ENCODE measurements at regions not wholly inside any gene's neighbourhood (a gene's known extent, or its start where the extent isn't known, plus 50 kb on each side); places are given as distances from the start of the nearest gene placed in this dataset.
"Not testable (repeated sequence)": the region's sequence is repeated elsewhere in the genome, so short reads cannot be mapped to it uniquely, and the experiment has no call there.

DNA sequence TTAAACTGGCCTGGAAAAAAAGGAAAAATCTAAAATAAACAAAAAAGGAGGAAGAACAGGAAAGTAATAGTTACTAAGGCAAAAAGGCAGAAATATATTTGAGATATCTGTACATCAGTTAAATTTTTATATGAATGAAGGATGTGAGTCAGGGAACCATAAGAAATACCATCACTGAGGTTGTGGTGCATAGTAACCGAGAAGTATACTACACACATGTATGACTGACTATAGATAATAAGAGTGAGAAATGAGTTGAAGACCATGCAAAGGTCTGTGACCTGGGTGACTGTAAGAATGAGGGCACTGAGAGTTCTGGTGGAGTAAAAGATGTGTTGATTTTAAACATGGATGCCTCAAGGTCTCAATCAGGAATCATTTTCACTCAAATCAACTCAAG is 220.6 kb upstream of the FAM241A start:
- ATAC-seq = no peak

DNA sequence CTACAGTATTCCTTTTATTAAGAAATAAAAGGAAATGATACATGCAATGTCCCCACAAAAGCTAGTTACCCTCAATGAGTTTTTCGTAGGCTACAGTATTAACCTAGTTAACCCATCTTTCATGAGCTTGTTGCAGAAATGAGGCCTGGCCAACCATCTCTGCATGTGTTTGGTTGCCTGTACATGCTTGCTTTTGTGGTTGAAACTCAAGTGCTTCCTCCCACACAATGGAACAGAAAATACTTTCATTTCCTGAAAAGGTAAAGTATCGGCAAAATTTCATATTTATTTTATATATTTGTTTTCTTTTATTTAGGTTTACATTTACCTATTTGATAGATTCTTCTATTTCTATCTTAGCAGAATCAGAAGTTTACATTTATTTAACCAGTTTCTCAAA is 214.6 kb upstream of the FAM241A start:
- no peak for ATAC-seq

DNA sequence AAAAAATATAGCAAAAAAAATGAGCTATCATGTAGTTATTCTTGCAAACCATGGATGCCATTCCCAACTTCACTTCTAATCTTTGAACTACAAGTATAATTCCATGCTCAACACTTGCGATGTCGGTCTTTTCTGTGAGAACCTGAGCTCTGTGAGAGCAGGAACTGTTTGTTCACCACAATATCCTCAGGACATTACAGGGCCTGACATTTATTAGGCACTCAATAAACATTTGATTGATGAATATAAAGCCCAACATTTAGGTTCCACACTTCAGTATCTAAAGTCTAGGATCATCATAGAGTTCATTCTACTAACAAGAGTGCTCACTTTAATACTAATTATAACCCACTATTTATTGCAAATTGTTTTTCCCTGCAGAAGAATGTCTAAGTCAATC is 211.6 kb upstream of the FAM241A start:
- no peak for ATAC-seq

DNA sequence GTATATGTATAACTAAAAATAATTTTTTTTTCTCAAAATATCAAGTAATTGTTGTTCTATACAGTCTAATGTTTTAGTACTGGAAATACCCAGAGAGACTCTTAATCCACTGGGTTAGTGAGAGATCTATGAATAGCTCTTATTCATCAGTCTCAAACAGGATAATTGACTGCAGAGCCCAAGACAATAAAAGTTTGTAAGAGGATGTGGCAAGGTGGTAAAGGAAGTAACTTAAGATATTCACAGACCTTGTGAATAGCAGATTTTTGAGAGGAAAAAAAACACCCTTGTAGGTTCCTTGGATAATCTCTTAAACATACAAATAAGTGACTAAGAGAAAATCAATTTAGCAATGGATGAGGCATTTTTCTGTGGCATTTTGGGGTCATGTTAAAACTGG is 210.9 kb upstream of the FAM241A start:
- peak; percentile 84 for ATAC-seq

DNA sequence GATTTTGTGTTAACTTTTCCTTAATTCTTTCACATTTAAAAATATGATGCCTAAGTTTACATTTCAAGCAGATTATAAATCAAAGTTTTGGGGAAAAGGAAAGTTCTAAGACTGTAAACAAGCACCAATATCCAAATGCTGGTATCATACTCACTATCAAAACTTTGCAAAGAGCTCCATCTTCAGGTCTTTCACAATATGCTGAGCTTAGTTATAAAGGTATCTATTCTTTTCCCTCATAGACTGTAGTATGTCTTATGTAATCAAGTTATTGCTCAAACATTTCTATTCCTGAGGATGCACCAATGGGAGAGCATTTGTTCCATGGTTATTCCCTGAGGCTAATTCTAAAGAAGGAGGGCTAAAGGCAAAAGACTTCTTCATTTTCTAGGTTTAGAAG is 207.9 kb upstream of the FAM241A start:
- peak; percentile 79 for ATAC-seq

DNA sequence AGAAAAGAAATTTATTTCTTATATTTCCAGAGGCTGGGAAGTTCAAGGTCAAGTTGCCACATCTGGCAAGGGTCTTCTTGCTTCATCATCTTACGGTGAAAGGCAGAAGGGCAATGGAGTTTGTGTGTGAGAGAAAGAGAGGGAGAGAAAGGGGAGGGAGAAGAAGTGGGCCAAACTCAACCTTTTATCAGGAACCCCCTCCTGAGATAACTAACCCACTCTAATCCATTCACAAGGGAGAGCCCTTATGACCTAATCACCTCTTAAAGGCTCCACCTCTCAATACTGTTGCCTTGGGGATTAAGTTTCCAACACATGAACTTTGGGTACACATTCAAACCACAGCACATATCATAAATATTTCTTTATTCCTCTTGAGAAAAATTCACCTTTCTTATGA is 203.3 kb upstream of the FAM241A start:
- no peak for ATAC-seq

DNA sequence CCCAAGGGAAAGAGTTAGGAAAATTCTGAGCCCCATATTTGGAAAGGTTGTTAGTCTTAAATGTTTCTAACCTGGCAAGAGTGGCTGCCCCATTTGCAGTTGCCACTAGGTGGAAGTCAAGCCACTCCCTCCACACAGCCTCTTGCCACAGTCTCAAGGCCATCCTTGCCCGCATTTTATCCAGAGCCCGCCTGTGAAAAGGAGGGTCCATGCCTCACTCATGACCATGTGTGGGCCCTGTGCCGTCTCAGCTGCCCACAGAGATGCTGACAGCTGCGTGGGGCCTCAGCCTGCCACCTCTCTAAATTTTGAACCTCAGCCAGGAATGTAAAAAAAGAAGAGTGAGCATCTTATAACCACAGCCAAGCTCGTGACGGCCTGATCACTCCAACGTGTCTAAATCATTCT is 201.5 kb upstream of the FAM241A start:
- ATAC-seq = peak; percentile 78

DNA sequence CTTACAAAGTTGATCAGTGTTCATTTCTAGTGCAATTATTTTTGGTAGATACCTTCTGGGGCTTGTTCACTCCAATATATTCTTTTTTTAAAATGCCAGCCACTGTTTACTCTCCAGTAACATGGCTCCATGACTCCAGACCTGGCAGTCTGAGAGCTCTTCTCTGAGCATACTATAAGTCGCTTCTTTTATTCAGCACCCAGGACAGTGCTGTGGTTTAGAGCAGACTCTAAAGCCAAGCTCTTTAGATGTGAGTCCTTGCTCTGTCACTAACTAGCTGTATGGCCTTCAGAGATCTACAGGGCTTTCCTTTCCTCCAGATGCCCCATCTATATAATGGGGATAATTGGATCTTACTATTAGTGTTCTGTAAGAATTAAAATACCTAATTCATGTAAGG is 200.2 kb upstream of the FAM241A start:
- ATAC-seq = peak; percentile 55

DNA sequence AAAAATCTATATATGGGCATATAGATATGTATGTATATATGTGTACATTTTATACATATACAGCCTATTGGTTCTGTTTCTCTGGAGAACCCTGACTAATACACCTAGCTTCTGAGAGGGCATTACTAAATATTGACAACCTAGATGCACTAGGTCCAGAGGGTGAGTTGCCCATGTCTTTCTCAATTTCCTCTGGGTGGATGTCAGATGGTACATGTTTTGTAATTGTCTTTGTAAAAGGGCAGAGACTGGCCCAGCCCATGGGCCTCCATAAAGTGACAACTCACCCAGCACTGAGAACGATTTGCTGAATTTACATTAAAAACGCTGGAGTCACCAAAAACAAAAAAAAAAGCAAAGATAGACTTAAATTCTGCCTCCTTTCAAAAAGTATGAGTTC is 198.5 kb upstream of the FAM241A start:
- ATAC-seq = no peak

DNA sequence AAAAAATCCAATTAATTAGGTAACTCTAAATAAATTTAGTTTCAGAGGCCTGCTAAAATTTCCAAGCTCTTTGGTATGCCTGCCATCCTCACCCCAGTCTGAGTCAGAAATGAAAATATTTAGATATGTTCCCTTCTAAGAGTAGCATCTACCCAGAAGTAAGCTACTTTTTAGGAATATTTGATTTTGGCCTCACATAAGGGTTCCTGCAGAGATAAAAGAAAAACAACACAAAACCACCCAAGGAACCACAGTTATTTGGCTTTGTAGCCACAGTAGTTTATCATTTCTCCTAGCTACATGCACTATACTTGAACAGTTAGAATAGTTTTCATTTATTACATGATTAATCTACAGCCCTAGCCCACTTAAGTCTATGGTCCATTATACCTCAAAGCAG is 192.6 kb upstream of the FAM241A start:
- no peak for ATAC-seq

DNA sequence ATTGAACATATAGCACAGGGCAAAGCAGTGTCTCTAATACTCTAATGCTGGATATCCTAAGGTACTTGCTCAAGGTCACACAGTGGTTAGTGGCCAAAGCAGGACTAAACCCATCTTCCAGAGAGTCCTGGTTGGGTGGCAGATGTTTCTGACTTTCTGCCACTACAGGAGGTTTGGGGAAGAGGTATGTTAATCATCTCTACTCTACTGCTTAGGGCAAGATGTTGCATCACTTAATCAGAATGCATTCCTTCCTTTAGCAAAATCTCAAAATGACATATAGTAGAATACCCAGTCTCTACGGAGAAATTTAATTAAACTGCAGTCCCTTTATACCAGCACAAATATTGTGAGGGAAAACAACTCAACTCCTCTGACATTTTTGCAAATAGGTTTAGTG is 190.7 kb upstream of the FAM241A start:
- ATAC-seq = no peak

DNA sequence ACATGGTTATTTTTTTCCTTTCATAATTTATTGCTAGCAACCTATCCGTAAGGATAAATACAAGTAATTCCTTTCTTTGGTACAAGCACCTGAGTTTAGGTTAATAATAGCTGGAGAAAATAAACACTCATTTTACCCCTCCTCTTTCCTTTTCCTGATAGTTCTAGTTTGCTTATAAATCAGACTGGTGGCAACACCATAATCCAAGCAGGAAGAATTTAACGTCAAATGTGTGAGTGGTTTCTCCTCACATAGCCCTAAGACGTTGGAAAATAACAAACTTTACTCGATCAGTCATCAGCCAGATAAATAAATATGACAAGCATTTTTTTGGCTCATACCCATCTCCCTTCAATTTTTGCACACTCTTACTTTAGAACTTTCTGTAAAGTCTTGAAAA is 190.3 kb upstream of the FAM241A start:
- no peak for ATAC-seq

DNA sequence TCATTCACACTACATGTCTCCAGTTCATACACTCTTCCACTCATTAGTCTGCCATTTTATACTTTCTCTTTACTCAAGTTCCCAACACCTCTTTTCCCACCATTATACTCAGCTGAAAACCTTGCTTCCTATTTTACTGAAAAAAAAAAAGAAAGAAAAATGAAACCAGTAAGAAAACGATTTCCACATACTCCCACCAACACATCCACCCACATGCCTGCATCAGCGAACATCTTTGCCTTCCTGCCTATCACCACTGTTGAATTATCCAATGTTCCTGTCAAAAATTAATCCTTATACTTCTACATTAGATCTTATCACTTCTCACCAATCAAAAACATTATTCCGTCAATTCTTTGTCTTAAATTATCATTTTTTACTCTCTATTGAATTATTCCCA is 188.1 kb upstream of the FAM241A start:
- no peak for ATAC-seq

DNA sequence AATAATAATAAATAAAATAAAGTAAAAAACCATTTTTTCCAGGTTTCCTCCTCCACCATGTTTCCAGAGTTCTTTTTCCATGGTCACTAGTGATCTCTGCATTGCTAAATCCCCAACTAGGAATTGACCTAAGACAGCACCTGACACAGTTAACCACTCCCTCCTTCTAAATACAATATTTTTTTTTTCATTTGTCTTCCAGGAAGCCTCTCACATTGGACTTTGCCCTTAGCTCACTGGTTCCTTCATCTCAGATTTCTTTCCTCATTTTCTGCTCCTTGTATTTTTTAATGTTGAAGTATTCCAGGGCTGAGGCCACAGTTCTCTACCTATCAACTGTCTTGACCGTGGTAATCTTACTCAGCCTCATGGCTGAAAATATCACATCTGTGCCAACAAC is 187.3 kb upstream of the FAM241A start:
- ATAC-seq = no peak

DNA sequence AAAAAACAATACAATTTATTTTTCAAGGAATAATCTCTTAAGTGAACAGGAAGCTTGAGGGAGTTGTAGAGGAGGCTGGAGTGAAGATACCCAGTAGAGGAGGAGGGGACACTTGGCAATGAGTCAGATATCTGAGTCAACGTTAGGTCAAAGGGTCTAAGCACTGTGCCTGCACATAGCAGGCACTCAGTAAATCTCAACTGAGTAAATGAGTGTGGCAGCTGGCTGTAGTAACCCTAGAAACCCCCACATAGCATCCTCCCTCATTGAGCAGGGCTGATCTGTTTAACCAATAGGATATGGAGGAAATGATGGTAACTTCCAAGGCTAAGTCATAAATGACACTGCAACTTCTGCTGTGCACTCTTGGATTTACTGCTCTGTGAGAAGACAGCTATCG is 186.0 kb upstream of the FAM241A start:
- no peak for ATAC-seq

DNA sequence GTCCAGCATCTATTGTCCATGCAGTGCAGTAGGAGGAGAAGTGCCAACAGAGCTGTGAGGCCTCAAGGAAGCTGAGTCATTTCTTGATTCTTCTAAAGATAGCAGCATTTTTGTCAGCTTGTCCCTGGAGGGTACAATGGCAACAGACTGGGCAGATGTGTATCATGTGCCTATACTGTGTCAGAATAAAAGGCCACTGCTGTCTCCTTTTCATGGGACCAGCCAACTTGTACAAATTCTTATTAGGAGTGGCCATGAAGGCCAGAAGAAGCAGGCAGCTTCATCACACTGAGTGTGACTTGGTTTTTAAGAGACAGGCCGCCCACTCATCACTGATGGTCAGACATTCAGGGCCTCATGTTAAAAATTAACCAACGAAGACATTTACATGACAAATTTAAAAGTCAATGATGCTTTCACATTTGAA is 185.0 kb upstream of the FAM241A start:
- no peak for ATAC-seq

DNA sequence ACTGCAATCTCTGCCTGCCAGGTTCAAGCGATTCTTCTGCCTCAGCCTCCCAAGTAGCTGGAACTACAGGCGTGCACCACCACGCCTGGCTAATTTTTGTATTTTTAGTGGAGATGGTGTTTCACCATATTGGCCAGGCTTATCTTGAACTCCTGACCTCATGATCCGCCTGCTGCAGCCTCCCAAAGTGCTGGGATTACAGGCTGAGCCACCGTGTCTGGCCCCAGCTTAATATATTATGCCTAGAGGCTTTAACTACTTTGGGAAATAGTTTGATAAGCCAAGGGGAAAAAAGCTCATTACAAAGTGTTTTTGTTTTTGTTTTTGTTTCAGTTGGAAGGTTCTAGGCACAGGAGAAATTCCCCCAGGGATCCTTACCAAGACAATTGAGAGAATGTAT is 184.2 kb upstream of the FAM241A start:
- not testable (repeated sequence) for ATAC-seq

DNA sequence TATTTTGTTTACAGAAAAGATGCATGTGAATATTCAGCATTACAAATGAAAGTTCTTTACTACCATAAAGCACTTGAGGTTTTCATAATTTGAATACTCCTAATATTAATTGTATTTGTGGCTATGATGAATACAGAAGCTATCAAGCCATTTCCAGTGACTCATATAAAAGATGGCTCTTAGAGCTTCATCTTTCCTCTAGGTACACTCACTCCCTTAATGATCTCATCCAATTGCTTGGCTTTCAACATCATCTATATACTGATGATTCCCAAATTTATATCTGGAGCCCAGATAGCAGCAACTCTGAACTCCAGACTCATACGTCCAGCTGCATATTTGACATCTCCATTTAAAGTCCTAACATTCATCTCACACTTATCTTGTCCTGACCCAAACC is 183.4 kb upstream of the FAM241A start:
- ATAC-seq = no peak

DNA sequence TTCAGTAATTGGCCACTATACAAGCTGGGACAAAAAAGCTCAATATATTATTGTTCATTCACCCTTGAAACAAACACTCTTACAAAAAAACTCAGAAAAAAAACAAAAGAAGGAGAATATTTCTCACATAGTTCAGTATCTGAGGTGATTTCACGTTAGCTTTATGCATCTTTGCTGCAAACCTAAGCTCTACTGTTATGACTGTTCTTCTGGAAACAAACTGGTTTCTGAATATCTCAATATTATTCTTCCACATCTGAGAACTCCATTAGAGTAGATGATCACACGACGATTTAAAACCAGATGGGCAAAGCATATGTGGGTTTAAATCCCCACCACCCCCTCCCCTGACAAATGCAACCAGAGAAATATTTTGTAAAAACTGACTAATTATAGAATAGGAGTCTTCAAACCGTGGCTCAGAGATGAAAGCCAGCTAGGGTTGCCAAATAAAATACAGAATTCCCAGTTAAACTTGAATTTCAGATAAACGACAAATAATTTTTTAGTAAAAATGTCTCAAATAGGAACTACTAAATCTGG is 182.0 kb upstream of the FAM241A start:
- ATAC-seq = no peak

DNA sequence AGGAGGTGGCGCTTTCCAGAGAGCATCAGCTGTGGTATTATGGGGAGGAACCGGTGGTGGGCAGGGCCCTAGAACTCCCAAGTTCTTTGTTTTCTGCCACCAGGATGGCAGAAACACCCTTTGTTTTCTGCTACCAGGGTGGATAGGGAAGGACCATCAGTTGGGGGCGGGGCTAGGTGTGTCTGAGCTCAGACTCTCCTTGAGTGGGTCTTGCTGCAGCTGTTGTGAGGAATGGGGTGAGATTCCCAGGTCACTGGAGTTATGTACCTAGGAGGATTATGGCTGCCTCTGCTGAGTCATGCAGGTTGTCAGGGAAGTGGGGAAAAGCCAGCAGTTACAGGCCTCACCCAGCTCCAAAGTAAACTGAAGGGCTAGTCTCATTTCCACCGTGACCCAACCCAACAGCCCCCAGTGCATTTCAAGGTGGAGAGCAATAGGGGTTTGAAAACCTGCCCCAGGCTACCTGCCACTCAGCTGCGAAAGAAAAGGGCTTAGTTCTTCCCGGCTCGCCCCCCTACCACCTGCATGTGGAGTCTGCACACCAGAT is 167.8 kb upstream of the FAM241A start:
- peak; percentile 74 for ATAC-seq

DNA sequence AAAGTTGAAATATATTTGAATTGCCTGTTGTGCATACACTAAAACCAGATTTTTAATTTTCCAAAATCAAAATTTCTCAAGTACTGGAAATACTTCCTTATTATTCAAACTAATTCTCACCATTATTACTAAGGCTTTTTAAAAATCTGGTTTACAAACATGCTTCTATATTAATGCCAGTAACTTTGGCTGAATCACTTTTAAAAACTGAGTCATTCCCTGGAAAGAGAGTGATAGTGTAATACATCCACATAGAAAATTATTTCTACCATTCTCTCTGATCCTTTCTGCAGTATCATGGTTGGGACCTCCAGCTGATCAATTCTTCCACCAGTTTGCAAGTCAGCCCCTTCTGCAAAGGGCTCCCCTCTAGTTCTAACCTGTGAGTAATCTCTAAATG is 165.3 kb upstream of the FAM241A start:
- ATAC-seq = peak; percentile 35

DNA sequence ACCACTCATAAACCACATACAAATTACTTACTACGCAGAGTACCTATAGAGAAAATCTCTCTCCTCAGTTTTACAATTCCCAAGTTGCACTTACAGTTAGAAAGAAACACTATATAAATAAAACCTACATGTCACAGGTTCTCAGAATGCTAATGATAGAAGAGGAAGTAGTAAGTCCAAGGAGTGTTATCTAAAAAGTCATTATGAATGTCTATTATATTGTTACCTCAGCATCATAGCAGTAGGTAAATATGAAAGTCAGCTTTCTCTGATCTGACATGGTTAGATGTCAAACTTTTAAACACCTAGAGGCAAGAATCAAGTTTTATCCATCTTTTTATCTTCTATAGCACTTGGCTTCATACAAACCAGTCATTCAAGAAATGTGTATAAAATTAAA is 163.2 kb upstream of the FAM241A start:
- ATAC-seq = no peak

DNA sequence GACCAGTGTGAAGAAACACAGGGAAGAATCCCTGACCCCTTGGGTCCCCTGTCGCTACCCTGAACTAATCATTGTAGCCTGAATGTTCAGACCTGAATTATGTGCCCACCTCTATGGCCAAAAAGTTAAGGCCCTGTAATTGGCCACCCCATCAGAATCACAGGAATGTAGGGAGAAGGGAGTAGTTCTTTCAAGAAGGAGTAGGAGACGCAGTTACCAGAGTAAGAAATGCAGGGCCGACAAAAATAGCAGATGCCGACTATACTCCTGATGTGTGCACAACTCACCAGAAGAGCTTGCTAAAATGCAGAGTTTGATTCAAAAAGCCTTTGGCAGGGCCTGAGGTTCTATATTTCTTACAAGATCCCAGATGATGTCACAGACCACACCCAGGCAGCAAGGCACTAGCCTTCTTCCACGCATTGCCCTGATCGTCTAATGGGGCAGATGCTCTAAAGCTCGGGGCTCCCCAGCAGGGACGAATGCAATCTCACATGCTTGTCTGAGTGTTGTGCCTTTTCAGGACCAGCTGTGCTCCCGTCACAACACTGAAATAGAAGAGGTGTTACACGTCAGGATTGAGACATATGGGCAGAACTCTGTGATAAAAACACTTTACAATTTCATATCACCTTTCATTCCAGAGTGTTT is 161.0 kb upstream of the FAM241A start:
- no peak for ATAC-seq

DNA sequence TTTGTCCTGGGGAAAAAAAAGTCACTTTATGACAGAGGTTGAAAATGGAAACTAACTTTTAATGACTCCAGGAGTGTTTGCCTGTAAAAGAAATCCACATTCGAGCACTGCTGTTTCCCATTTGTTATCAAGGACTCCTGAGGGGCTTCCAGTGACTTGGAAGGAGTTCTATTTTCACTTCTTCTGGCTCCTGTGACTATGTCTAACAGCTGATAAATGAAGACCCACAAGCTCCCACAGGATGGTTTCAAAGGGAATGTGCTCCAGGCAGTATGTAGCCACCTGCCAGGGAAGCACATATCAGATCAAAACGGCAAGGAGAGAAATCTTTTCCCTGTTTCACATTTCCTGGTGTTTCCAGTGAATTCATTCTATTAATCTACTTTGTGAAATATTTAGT is 159.8 kb upstream of the FAM241A start:
- no peak for ATAC-seq

DNA sequence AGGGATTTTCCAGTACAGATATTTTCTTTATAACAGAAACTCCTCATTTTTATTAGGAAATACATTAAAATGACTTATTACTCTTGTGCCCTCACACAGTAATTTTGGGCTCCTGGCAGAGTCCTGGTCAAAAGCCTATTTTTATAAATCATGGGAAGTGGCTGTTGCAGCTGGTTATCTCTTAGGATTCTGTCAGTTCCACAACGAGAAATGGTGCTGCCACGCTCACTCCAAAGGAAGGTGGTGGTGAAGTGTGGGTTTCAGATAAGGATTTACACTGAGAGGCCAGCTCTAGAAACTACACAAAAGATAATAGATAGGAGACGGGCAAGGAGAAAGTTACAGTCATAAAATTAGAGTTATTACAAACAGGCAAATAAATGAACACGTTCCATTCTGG is 159.2 kb upstream of the FAM241A start:
- no peak for ATAC-seq

All from esophagus mucosa (tissue), 1 donor.